Endothelial cell of umbilical vein (primary cell): ENCODE measurements at regions not wholly inside any gene's neighbourhood (a gene's known extent, or its start where the extent isn't known, plus 50 kb on each side); places are given as distances from the start of the nearest gene placed in this dataset.

ENCODE experiments used
- BruUV-seq: library from RNA; stranded (reverse); fragments of 400-500 nt; replicated peaks from 2 replicates; lab custom pipeline; 2021; lab: Mats Ljungman, UMichigan
- CTCF ChIA-PET: fragments of 300-600, 350-600 bp; sonication (Branson Sonifier 250); formaldehyde crosslinking; loops from one replicate; lab custom pipeline; 2021; ENCODE audit warnings: antibody characterized with exemption, inconsistent platforms; lab: Charles Lee
- POLR2A ChIA-PET: fragments of 300-600, 350-600 bp; sonication (Branson Sonifier 250); formaldehyde crosslinking; loops from one replicate; lab custom pipeline; 2021; ENCODE audit warnings: antibody characterized with exemption, inconsistent platforms; lab: Charles Lee
- DNase-seq: peaks from one replicate; pipeline ENCODE4 v3.0.0-alpha.2; 2011; ENCODE audit warnings: low read depth, low spot score
- FAIRE-seq: peaks from 2 replicates; lab custom pipeline; 2011; peaks lifted over from hg19 to GRCh38; lab: Jason Lieb, UNC
- H2AFZ ChIP-seq: 2 replicates; pipeline ENCODE4 v1.6.0; 2012; ENCODE audit warnings: low read depth, low read length, control low read depth, inconsistent platforms
- H3K27ac ChIP-seq: 2 replicates; pipeline ENCODE4 v1.5.1; 2011; ENCODE audit warnings: low read depth, mild to moderate bottlenecking, control low read depth, low read length, moderate library complexity; ENCODE audit not compliant: insufficient read depth
- H3K27me3 ChIP-seq, 2 experiments: 2 replicates each; pipeline versions ENCODE4 v1.6.0 to v1.6.1; 2011; ENCODE audit warnings: low read length in 2 of 2, mixed read lengths in 1 of 2; ENCODE audit not compliant: control insufficient read depth in 2 of 2, insufficient read depth in 2 of 2
- H3K36me3 ChIP-seq, 2 experiments: 2 replicates in 1 of 2; 3 replicates in 1 of 2; pipeline ENCODE4 v1.5.1; 2011; ENCODE audit warnings: low read length in 2 of 2, mild to moderate bottlenecking in 1 of 2, moderate library complexity in 1 of 2; ENCODE audit not compliant: control insufficient read depth in 2 of 2, insufficient read depth in 2 of 2; ENCODE audit errors: extremely low read depth in 1 of 2
- H3K4me1 ChIP-seq: 3 replicates; pipeline ENCODE4 v1.5.1; 2011; ENCODE audit warnings: mild to moderate bottlenecking, low read length; ENCODE audit not compliant: control insufficient read depth, insufficient read depth; ENCODE audit errors: extremely low read depth
- H3K4me2 ChIP-seq: 2 replicates; pipeline ENCODE4 v1.6.1; 2011; ENCODE audit warnings: low read length, control low read depth, mixed read lengths; ENCODE audit not compliant: insufficient read depth
- H3K4me3 ChIP-seq, 3 experiments: fragments of 200-600 bp in 1 of 3; sonication (generic), shearing (Covaris generic) in 1 of 3; replicated peaks in 1 of 3; 2 replicates each; pipeline ENCODE4 v1.5.1; 2011 to 2016; ENCODE audit warnings: control low read depth in 3 of 3, low read length in 3 of 3, mild to moderate bottlenecking in 2 of 3, inconsistent platforms in 1 of 3, low read depth in 1 of 3, moderate library complexity in 1 of 3; ENCODE audit not compliant: insufficient read depth in 1 of 3
- H3K79me2 ChIP-seq: 2 replicates; pipeline ENCODE4 v1.6.0; 2012; ENCODE audit warnings: low read length, inconsistent platforms; ENCODE audit not compliant: control insufficient read depth, insufficient read depth
- H3K9ac ChIP-seq: replicated peaks from 2 replicates; pipeline ENCODE3; 2011; ENCODE audit warnings: low read length, control low read depth; ENCODE audit not compliant: insufficient read depth; ENCODE audit errors: extremely low read depth
- H3K9me1 ChIP-seq: replicated peaks from 3 replicates; pipeline ENCODE4 v1.6.0; 2011; ENCODE audit warnings: mild to moderate bottlenecking, low read length; ENCODE audit not compliant: control insufficient read depth, insufficient read depth; ENCODE audit errors: extremely low read depth
- H3K9me3 ChIP-seq: replicated peaks from 2 replicates; pipeline ENCODE4 v1.5.1; 2012; ENCODE audit warnings: low read length, inconsistent platforms; ENCODE audit not compliant: control insufficient read depth, insufficient read depth
- H4K20me1 ChIP-seq: replicated peaks from 2 replicates; pipeline ENCODE3; 2011; ENCODE audit warnings: mild to moderate bottlenecking, low read length; ENCODE audit not compliant: control insufficient read depth, insufficient read depth; ENCODE audit errors: extremely low read depth
- CTCF ChIP-seq, 2 donors: IDR thresholded peaks; 1 replicate in 1 of 2; 2 replicates in 1 of 2; pipeline ENCODE4 v1.5.1; 2011; ENCODE audit warnings: low read length in 2 of 2, mild to moderate bottlenecking in 2 of 2, moderate library complexity in 2 of 2, control low read depth in 1 of 2, inconsistent platforms in 1 of 2, low read depth in 1 of 2; ENCODE audit not compliant: insufficient read depth in 1 of 2; ENCODE audit errors: extremely low read depth in 1 of 2
- EZH2 ChIP-seq: IDR thresholded peaks from 2 replicates; pipeline ENCODE4 v1.6.1; 2012; ENCODE audit warnings: borderline replicate concordance, low read depth, mild to moderate bottlenecking, moderate library complexity, low read length, inconsistent platforms; ENCODE audit not compliant: severe bottlenecking
- FOS ChIP-seq: IDR thresholded peaks from 2 replicates; pipeline ENCODE4 v1.6.1; 2011; ENCODE audit warnings: mild to moderate bottlenecking, low read length, moderate library complexity, borderline replicate concordance; ENCODE audit not compliant: insufficient read depth
- GATA2 ChIP-seq: IDR thresholded peaks from 2 replicates; pipeline ENCODE4 v1.7.0; 2011; ENCODE audit warnings: low read depth, mild to moderate bottlenecking, moderate library complexity, mixed read lengths, low read length; ENCODE audit not compliant: insufficient read length, insufficient read depth
- JUN ChIP-seq: IDR thresholded peaks from 2 replicates; pipeline ENCODE4 v1.6.1; 2011; ENCODE audit warnings: borderline replicate concordance, low read depth; ENCODE audit not compliant: insufficient read length, insufficient read depth
- MAX ChIP-seq: IDR thresholded peaks from 2 replicates; pipeline ENCODE4 v1.6.1; 2011; ENCODE audit not compliant: insufficient read depth, insufficient read length
- MYC ChIP-seq: IDR thresholded peaks from one replicate; pipeline ENCODE4 v1.6.1; 2011; ENCODE audit warnings: mild to moderate bottlenecking, low read depth, low read length
- POLR2A ChIP-seq: IDR thresholded peaks from 2 replicates; pipeline ENCODE4 v1.6.1; 2012; ENCODE audit warnings: low read depth, mild to moderate bottlenecking, control low read depth, low read length
- POLR2AphosphoS5 ChIP-seq: IDR thresholded peaks from 2 replicates; pipeline ENCODE4 v1.6.1; 2012; ENCODE audit warnings: low read depth, mild to moderate bottlenecking, control low read depth, low read length, moderate library complexity; ENCODE audit not compliant: insufficient read depth
- dilution Hi-C: fragments of 300-500 bp; cut with MboI; formaldehyde crosslinking; loops from one replicate; pipeline ENCODE4 v1.15.0; 2019; ENCODE audit warnings: low sequenced_read_pairs; ENCODE audit not compliant: extremely low pct_ligation_motif_present
- intact Hi-C: fragments of 100-400 bp; cut with micrococcal nuclease; formaldehyde crosslinking; loops from one replicate; pipeline ENCODE4 v1.10.0; 2022

GRCh38 chr1:59026472-59026948 is 242.7 kb upstream of the JUN start:
- POLR2A ChIA-PET: no interaction called here
- intact Hi-C loops (loop anchor here (5.0 kb wide), 1 partner anchor 129 kb away; no protein-coding TSS in a partner anchor), dilution Hi-C loops (no loop called here)
- Histone ChIP-seq H3K9me3 (no peaks in the 10 kb centered on the region), H3K27me3 (no peaks in the 10 kb centered on the region), H3K4me1 (peaks cover 34% of the 10 kb centered on the region), H2AFZ (no peak overlapping the region), H4K20me1 (no peaks in the 10 kb centered on the region), H3K27ac (no peak overlapping the region), H3K79me2 (no peaks in the 10 kb centered on the region), H3K4me2 (no peak overlapping the region), H3K4me3 (no peak overlapping the region), H3K36me3 (no peaks in the 10 kb centered on the region), H3K9me1 (no peaks in the 10 kb centered on the region), H3K9ac (no peak overlapping the region)
- FAIRE-seq (no peak), DNase-seq (no peak)
- CTCF ChIA-PET: no interaction called here
- no TSS peak for BruUV-seq
- TF ChIP-seq MYC (no peak), CTCF (IDR thresholded peaks at IDR 0.05; ENCODE audit: extremely low read depth in 1 of 2, insufficient read depth in 1 of 2, low read depth in 1 of 2, low read length in 2 of 2) (no peak), FOS (no peak), EZH2 (no peak), GATA2 (no peak), JUN (no peak), MAX (no peak), POLR2A (no peak), POLR2AphosphoS5 (no peak)
